ENCODE measurements at regions not wholly inside any gene's neighbourhood (a gene's known extent, or its start where the extent isn't known, plus 50 kb on each side); places are given as distances from the start of the nearest gene placed in this dataset.

DNA sequence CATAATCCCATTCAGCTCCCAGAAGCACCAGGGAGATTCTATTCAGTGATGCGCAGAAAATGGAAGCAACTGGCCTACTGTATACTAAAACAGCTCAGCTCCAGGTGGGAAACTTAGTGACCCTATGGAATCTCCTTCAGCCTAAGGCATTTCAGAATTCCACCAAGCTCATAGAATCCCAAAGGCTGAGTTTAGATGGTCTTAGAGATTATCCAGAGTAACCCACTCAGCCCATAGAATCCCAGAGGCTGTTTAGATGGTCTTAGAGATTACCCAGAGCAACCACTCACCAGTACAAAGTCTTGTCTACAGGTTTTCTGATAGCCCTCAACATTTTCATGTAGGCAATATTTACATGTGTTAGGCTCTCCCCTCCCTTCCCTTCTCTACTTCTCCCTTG is 232.0 kb upstream of the SLC14A2 start:
- Histone ChIP-seq H3K79me2 (ENCODE audit: insufficient read depth, low read length) (no peaks in the 10 kb centered on the region), H3K4me1 (ENCODE audit: control insufficient read depth in 1 of 2, insufficient read depth in 2 of 2, low read length in 2 of 2) (no peaks in the 10 kb centered on the region), H3K27ac (ENCODE audit: low read depth in 1 of 2, low read length in 2 of 2) (no peak overlapping the region), H3K9me3 (replicated peaks in 1 of 2; ENCODE audit: control insufficient read depth in 1 of 2, insufficient read depth in 1 of 2, low read length in 2 of 2) (no peaks in the 10 kb centered on the region), H3K27me3 (ENCODE audit: control insufficient read depth in 2 of 2, insufficient read depth in 2 of 2, low read length in 2 of 2) (no peaks in the 10 kb centered on the region), H3K9ac (ENCODE audit: insufficient read depth, low read length, poor library complexity, severe bottlenecking) (no peak overlapping the region), H3K4me2 (replicated peaks; ENCODE audit: extremely low read depth, low read length, poor library complexity, severe bottlenecking) (no peak overlapping the region), H3K4me3 (replicated peaks in 1 of 3; ENCODE audit: low read depth in 2 of 3, low read length in 3 of 3) (no peak overlapping the region), H2AFZ (ENCODE audit: insufficient read depth, low read depth, low read length, poor library complexity, severe bottlenecking) (no peak overlapping the region), H4K20me1 (ENCODE audit: insufficient read depth, low read length) (no peaks in the 10 kb centered on the region), H3K36me3 (replicated peaks in 1 of 2; ENCODE audit: control insufficient read depth in 1 of 2, insufficient read depth in 2 of 2, low read length in 2 of 2) (no peaks in the 10 kb centered on the region)
- Mint-ChIP-seq H3K9me3 (no peaks in the 10 kb centered on the region), H3K27me3 (ENCODE audit: low read depth in 3 of 3) (peaks cover 6 to 9% (median 8%) of the 10 kb centered on the region in 3 donors), H3K27ac (peak overlapping the region in 1 of 7 donors; percentile 47), H3K36me3 (no peaks in the 10 kb centered on the region), H3K4me3 (no peak overlapping the region), H3K4me1 (peaks cover 3% of the 10 kb centered on the region)
- WGBS (ENCODE audit: insufficient coverage) = 100% methylated on average over 1 of the region's 1 CpG
- TF ChIP-seq, protein P1, sequence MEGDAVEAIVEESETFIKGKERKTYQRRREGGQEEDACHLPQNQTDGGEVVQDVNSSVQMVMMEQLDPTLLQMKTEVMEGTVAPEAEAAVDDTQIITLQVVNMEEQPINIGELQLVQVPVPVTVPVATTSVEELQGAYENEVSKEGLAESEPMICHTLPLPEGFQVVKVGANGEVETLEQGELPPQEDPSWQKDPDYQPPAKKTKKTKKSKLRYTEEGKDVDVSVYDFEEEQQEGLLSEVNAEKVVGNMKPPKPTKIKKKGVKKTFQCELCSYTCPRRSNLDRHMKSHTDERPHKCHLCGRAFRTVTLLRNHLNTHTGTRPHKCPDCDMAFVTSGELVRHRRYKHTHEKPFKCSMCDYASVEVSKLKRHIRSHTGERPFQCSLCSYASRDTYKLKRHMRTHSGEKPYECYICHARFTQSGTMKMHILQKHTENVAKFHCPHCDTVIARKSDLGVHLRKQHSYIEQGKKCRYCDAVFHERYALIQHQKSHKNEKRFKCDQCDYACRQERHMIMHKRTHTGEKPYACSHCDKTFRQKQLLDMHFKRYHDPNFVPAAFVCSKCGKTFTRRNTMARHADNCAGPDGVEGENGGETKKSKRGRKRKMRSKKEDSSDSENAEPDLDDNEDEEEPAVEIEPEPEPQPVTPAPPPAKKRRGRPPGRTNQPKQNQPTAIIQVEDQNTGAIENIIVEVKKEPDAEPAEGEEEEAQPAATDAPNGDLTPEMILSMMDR (IDR thresholded peaks at IDR 0.05) = no peak
- no peak for DNase-seq
- intact Hi-C loops (cut with micrococcal nuclease) = loop anchor here (5.0 to 10.0 kb wide), 2 partner anchors 1758 to 1761 kb away; no protein-coding TSS in a partner anchor

DNA sequence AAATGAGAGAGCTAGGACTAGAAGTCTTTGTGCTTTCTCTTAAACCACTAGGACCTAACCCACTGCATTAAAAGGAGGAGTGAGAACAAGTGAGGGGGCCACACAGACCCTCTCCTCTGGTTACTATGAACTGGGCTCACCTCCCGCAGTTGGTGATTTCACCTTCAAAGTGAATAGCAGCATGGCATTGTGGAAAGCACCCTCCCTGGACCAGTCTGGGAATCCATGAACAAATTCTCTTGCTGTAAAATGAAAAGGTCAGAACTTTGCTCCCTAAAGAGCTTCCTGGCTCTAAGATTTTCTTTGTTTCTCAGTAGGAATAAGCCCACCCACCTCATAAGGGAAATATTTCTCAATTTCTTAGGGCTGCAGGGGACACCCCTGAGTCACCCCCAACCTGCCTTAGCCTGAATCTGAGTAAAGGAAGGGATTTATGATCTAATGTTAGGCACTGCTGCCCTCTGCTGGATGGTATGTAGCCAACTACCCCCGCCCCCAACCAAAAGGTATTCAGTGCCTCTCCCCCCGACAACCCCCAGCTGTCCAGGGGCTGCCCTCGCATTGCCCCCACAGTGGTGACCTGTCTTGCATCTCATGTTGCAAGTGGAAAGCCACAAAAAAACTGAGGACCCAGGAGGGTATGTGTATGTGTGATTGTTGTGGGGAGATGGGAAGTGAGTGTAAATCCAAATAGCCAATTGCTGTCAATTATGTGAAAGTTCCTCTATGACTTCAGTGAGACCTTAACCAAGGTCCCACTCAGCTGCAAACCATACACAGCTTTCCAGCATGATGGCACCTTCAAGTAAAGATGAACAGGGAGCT is 230.9 kb upstream of the SLC14A2 start:
- DNase-seq = peak; percentile 36 to 66 (median 45)
- H3K4me3 ChIP-seq (replicated peaks in 1 of 3; ENCODE audit: low read depth in 2 of 3, low read length in 3 of 3) = no peak overlapping the region
- H3K36me3 ChIP-seq (replicated peaks in 1 of 2; ENCODE audit: control insufficient read depth in 1 of 2, insufficient read depth in 2 of 2, low read length in 2 of 2) = no peaks in the 10 kb centered on the region
- Mint-ChIP-seq H3K4me3 (peak overlapping the region in 1 of 2 donors; percentile 33), H3K27me3 (ENCODE audit: low read depth in 3 of 3) (peaks cover 5 to 9% (median 8%) of the 10 kb centered on the region in 3 donors), H3K36me3 (no peaks in the 10 kb centered on the region), H3K9me3 (no peaks in the 10 kb centered on the region), H3K27ac (no peak overlapping the region), H3K4me1 (peaks cover 3% of the 10 kb centered on the region)
- no peaks in the 10 kb centered on the region for H3K79me2 ChIP-seq (ENCODE audit: insufficient read depth, low read length)
- H3K4me2 ChIP-seq (replicated peaks; ENCODE audit: extremely low read depth, low read length, poor library complexity, severe bottlenecking) = no peak overlapping the region
- H3K9ac ChIP-seq (ENCODE audit: insufficient read depth, low read length, poor library complexity, severe bottlenecking) = no peak overlapping the region
- no peaks in the 10 kb centered on the region for H3K4me1 ChIP-seq (ENCODE audit: control insufficient read depth in 1 of 2, insufficient read depth in 2 of 2, low read length in 2 of 2)
- peak overlapping the region; percentile 35 for H2AFZ ChIP-seq (ENCODE audit: insufficient read depth, low read depth, low read length, poor library complexity, severe bottlenecking)
- no peak overlapping the region for H3K27ac ChIP-seq (ENCODE audit: low read depth in 1 of 2, low read length in 2 of 2)
- no peaks in the 10 kb centered on the region for H3K27me3 ChIP-seq (ENCODE audit: control insufficient read depth in 2 of 2, insufficient read depth in 2 of 2, low read length in 2 of 2)
- intact Hi-C loops (cut with micrococcal nuclease) = loop anchor here (5.0 to 10.0 kb wide), 2 partner anchors 1760 to 1762 kb away; no protein-coding TSS in a partner anchor
- H4K20me1 ChIP-seq (ENCODE audit: insufficient read depth, low read length) = no peaks in the 10 kb centered on the region
- no peaks in the 10 kb centered on the region for H3K9me3 ChIP-seq (replicated peaks in 1 of 2; ENCODE audit: control insufficient read depth in 1 of 2, insufficient read depth in 1 of 2, low read length in 2 of 2)
- 89% methylated on average over 1 of the region's 4 CpGs for whole genome bisulfite sequencing (ENCODE audit: insufficient coverage)
- TF ChIP-seq, protein P1 (IDR thresholded peaks at IDR 0.05) = peak; percentile 85
